Caco-2 (cell line): ENCODE measurements at regions not wholly inside any gene's neighbourhood (a gene's known extent, or its start where the extent isn't known, plus 50 kb on each side); places are given as distances from the start of the nearest gene placed in this dataset.
"Not testable (repeated sequence)": the region's sequence is repeated elsewhere in the genome, so short reads cannot be mapped to it uniquely, and the experiment has no call there.

Experiments used
- BruUV-seq: library from RNA; stranded (reverse); fragments of 400-500 nt; replicated peaks from 2 replicates; lab custom pipeline; 2021; lab: Mats Ljungman, UMichigan
- CTCF ChIA-PET: fragments of 300-600 bp; sonication (Branson Sonifier 250); formaldehyde crosslinking; loops from one replicate; lab custom pipeline; 2022; ENCODE audit warnings: antibody characterized with exemption; lab: Charles Lee
- POLR2A ChIA-PET: fragments of 300-600 bp; sonication (Branson Sonifier 250); formaldehyde crosslinking; loops from one replicate; lab custom pipeline; 2022; ENCODE audit warnings: antibody characterized with exemption; lab: Charles Lee
- DNase-seq, 2 experiments: peaks; one replicate each; pipeline versions ENCODE4 v3.0.0 to v3.0.0-alpha.2; 2020 to 2022
- H3K27me3 ChIP-seq: replicated peaks from 2 replicates; pipeline ENCODE4 v1.6.0; 2011; ENCODE audit warnings: low read length; ENCODE audit not compliant: control insufficient read depth, insufficient read depth
- H3K36me3 ChIP-seq: 2 replicates; pipeline ENCODE4 v1.5.1; 2011; ENCODE audit warnings: low read length; ENCODE audit not compliant: control insufficient read depth, insufficient read depth
- H3K4me1 ChIP-seq: fragments of 250-450 bp; sonication (Bioruptor Pico); 2 replicates; pipeline ENCODE4 v1.5.1; 2020; ENCODE audit warnings: mild to moderate bottlenecking
- H3K4me3 ChIP-seq: 2 replicates; pipeline ENCODE4 v1.5.1; 2011; ENCODE audit warnings: low read depth, mild to moderate bottlenecking, control low read depth, low read length
- H3K9me3 ChIP-seq: fragments of 250-450 bp; sonication (Bioruptor Pico); 2 replicates; pipeline ENCODE4 v1.5.1; 2020; ENCODE audit warnings: mild to moderate bottlenecking, moderate library complexity
- H3K27ac Mint-ChIP-seq: one replicate; pipeline ENCODE4 v1.8.0; 2022; ENCODE audit warnings: mixed read lengths; ENCODE audit not compliant: unreplicated experiment
- H3K27me3 Mint-ChIP-seq: one replicate; pipeline ENCODE4 v1.8.0; 2022; ENCODE audit warnings: mixed read lengths; ENCODE audit not compliant: insufficient read depth, unreplicated experiment
- H3K36me3 Mint-ChIP-seq: one replicate; pipeline ENCODE4 v1.8.0; 2022; ENCODE audit warnings: mild to moderate bottlenecking, mixed read lengths; ENCODE audit not compliant: insufficient read depth, unreplicated experiment
- H3K4me1 Mint-ChIP-seq: one replicate; pipeline ENCODE4 v1.8.0; 2022; ENCODE audit warnings: low read depth, mixed read lengths; ENCODE audit not compliant: unreplicated experiment
- H3K4me3 Mint-ChIP-seq: one replicate; pipeline ENCODE4 v1.8.0; 2022; ENCODE audit warnings: mild to moderate bottlenecking, moderate library complexity, mixed read lengths; ENCODE audit not compliant: unreplicated experiment
- H3K9me3 Mint-ChIP-seq: one replicate; pipeline ENCODE4 v1.8.0; 2022; ENCODE audit warnings: mixed read lengths; ENCODE audit not compliant: unreplicated experiment
- intact Hi-C: fragments of 100-400 bp; cut with micrococcal nuclease; formaldehyde crosslinking; loops from one replicate; pipeline ENCODE4 v1.10.0; 2022; ENCODE audit not compliant: unreplicated experiment

DNA sequence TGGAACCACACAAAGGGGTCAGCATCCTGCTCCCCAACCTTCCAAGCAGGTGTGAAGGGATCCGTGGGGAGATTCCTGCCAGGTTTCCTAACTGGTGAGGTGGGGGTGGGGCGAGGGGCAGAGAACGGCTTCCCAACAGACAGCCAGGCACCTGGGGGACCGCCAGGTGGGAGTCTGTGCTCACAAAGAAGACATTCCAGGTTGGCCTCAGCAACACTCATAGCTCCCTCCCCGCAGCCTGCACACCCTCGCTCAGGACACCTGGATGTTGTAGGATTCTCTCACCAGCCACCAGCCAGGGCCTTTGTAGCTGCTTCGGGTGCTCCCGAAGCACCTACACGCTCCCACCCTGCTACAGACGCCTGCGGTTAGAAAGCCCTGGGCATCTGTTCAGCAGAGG lies 184.8 kb upstream of the FAM240B start:
- H3K9me3 Mint-ChIP-seq, H3K4me1 ChIP-seq, intact Hi-C loops, H3K9me3 ChIP-seq, H3K4me1 Mint-ChIP-seq, BruUV-seq, DNase-seq, H3K27me3 ChIP-seq, H3K4me3 Mint-ChIP-seq, H3K27me3 Mint-ChIP-seq, H3K36me3 Mint-ChIP-seq, H3K27ac Mint-ChIP-seq, POLR2A ChIA-PET, H3K36me3 ChIP-seq, CTCF ChIA-PET, H3K4me3 ChIP-seq: not testable (repeated sequence)

DNA sequence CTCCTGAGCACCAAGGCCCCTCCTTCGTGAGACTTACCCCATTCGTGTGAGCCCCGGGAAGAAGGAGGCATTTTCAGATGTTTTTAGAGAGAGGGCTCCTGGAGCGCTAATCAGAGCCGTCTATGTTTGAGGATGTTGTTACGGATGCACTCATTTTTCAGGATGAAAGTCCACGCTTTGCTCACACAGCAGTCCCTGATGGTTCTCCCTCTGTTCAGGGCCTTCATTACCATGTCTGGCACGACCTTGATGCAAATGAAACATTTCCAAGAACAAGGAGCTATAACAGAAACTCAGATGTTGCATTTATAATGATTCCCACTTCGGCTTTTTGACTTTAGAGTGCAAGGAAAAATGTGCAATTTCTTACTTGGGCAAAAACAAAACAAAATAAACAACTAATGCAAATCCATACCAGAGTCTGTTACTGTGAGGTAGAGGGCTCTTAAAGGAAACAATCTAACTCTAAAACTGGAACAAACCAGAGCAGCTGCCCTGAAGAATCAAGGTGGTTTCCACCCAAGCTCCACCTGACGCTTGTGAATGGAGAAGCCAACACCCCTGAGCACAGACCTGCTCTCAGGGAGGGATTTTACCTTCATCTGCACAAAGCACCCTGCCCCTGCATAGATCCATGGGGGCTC lies 181.7 kb upstream of the FAM240B start:
- H3K36me3 Mint-ChIP-seq, intact Hi-C loops, H3K4me1 Mint-ChIP-seq, H3K9me3 Mint-ChIP-seq, H3K36me3 ChIP-seq, H3K4me1 ChIP-seq, H3K4me3 ChIP-seq, DNase-seq, POLR2A ChIA-PET, CTCF ChIA-PET, BruUV-seq, H3K27ac Mint-ChIP-seq, H3K27me3 Mint-ChIP-seq, H3K9me3 ChIP-seq, H3K27me3 ChIP-seq, H3K4me3 Mint-ChIP-seq: not testable (repeated sequence)

DNA sequence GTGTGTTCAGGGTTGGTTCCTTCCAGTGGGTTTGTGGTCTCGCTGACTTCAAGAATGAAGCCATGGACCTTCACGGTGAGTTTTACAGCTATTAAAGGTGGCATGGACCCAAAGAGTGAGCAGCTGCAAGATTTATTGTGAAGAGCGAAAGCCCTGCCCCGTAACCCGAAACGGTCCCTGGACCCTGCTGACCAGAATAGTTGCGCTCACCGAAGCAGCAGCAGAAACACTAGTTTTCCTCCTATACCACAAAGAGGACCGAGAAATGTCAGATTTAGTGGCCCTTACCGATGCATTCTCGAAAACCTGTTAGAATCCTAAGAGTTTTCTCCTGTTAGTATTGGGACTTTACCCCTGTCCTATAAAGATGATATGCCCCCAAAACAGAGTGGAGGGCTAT lies 176.5 kb upstream of the FAM240B start:
- H3K4me1 Mint-ChIP-seq, H3K4me3 Mint-ChIP-seq, H3K9me3 ChIP-seq, intact Hi-C loops, BruUV-seq, H3K27me3 Mint-ChIP-seq, H3K4me1 ChIP-seq, H3K4me3 ChIP-seq, CTCF ChIA-PET, DNase-seq, H3K27ac Mint-ChIP-seq, H3K9me3 Mint-ChIP-seq, POLR2A ChIA-PET, H3K36me3 ChIP-seq, H3K36me3 Mint-ChIP-seq, H3K27me3 ChIP-seq: not testable (repeated sequence)

DNA sequence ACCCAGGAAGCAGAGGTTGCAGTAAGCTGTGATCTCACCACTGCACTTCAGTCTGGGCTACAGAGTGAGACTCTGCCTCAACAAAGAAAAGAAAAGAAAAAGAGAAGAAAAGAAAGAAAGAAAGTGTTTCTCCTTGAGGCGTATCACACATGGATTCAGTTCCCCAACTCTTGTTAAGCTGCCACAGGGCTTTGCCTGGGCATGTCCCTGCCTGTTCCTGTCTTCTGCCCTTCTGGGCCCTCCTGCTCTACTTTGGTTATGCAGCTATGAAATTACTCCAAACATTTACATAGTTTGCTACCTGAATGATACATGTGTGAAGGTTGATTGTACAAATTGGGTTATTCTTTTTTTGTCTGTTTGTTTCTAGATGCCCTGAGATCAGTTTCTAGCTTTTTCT lies 175.3 kb upstream of the FAM240B start:
- H3K27me3 Mint-ChIP-seq, CTCF ChIA-PET, H3K4me3 Mint-ChIP-seq, H3K27ac Mint-ChIP-seq, H3K4me3 ChIP-seq, BruUV-seq, H3K36me3 ChIP-seq, H3K9me3 Mint-ChIP-seq, H3K9me3 ChIP-seq, H3K36me3 Mint-ChIP-seq, H3K4me1 ChIP-seq, H3K27me3 ChIP-seq, POLR2A ChIA-PET, DNase-seq, intact Hi-C loops, H3K4me1 Mint-ChIP-seq: not testable (repeated sequence)

DNA sequence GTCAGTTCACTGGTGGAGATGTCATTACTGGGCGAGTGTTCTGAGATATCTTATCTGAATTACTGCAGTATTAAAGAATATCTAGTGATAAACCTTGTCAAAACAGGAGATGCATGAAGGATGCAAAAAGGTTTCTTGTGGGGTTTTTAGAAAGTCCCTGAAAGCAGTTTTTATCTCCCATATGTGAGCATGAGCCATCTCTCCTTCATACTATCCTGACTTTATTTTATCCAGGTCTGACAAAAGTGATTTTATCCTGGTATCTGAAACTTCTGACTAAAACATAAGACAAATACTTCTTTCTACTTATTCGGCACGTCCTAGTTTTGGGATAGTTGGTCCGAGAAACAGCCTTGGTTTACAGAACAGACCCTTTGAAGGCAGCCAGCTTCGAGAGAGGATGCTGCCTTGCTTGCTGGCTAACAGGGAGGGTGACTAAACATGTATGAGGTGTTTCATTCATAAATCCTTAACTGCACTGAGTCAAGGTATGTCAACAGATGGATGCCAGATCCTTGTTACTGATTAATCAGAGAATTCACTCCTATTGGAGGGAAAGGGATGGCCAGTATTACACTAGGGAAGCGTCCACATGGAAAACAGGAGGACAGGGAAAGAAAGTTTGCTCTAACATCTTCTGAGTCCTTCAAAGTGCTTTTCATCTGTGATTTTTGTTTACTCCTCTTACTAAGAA lies 172.8 kb upstream of the FAM240B start:
- H3K4me1 ChIP-seq, BruUV-seq, H3K4me3 ChIP-seq, H3K27ac Mint-ChIP-seq, CTCF ChIA-PET, H3K4me1 Mint-ChIP-seq, H3K27me3 Mint-ChIP-seq, POLR2A ChIA-PET, intact Hi-C loops, H3K36me3 ChIP-seq, H3K9me3 ChIP-seq, H3K36me3 Mint-ChIP-seq, H3K4me3 Mint-ChIP-seq, H3K27me3 ChIP-seq, DNase-seq, H3K9me3 Mint-ChIP-seq: not testable (repeated sequence)

DNA sequence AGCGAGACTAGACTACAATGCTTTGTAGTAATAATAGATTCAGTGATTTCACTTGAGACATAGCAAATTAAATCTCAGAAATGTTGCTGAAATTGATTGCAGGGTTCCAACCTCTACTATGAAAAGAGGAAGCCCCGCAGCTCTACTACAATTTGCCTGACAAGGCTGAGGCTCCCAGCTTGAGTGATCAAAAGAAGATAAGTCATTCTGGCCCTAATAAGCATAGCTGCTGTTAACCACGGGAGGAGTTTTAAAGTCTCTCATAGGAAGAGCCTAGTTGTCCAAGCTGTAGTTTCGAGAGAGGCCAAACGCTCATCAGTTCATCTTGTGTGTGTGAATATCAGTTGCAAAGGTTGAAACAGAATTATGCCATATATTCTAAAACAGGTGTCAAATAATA lies 166.1 kb upstream of the FAM240B start:
- H3K9me3 ChIP-seq, DNase-seq, intact Hi-C loops, H3K36me3 Mint-ChIP-seq, H3K9me3 Mint-ChIP-seq, BruUV-seq, H3K4me1 ChIP-seq, H3K27me3 Mint-ChIP-seq, CTCF ChIA-PET, POLR2A ChIA-PET, H3K4me1 Mint-ChIP-seq, H3K27ac Mint-ChIP-seq, H3K4me3 Mint-ChIP-seq, H3K36me3 ChIP-seq, H3K4me3 ChIP-seq, H3K27me3 ChIP-seq: not testable (repeated sequence)

DNA sequence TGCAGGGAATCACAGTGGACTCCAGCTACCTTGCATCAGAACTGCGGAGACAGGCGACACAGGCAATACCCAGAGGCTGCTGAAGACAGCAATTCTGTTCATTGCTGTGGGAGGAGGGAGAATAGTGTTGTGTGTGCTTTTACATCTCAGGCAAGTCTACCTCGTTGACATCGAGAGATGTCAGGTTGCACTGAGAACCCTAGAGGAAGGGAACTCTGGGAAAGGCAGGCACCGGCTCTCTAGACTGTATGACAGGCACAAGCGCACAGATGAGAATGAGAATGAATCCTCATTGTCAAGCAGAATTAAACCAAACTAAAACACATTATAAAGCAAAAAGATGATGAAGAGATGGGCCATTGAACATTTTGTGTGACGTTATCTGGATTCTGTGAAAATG lies 155.7 kb upstream of the FAM240B start:
- H3K27me3 Mint-ChIP-seq, H3K9me3 ChIP-seq, H3K27me3 ChIP-seq, POLR2A ChIA-PET, H3K27ac Mint-ChIP-seq, H3K36me3 ChIP-seq, BruUV-seq, H3K36me3 Mint-ChIP-seq, intact Hi-C loops, H3K9me3 Mint-ChIP-seq, H3K4me1 Mint-ChIP-seq, H3K4me3 Mint-ChIP-seq, DNase-seq, CTCF ChIA-PET, H3K4me3 ChIP-seq, H3K4me1 ChIP-seq: not testable (repeated sequence)
